Peyer's patch (tissue), 4 donors: ENCODE measurements at regions not wholly inside any gene's neighbourhood (a gene's known extent, or its start where the extent isn't known, plus 50 kb on each side); places are given as distances from the start of the nearest gene placed in this dataset.

Source experiments
- POLR2A ChIP-seq, 2 donors: fragments of 450-650 bp; IDR thresholded peaks; one replicate each; pipeline ENCODE4 v1.5.1; 2017; ENCODE audit warnings: antibody characterized with exemption in 2 of 2, mild to moderate bottlenecking in 2 of 2, moderate library complexity in 2 of 2
- TF ChIP-seq, protein P1 (sequence below), 6 experiments: fragments of 450-650 bp in 4 of 6; fragments of 200-600 bp in 2 of 6; sonication (generic) in 1 of 6; IDR thresholded peaks; one replicate each; pipeline ENCODE4 v1.5.1; 2017 to 2019; ENCODE audit warnings: antibody characterized with exemption in 6 of 6, mild to moderate bottlenecking in 3 of 6, moderate library complexity in 1 of 6

- TF ChIP-seq, protein P1, sequence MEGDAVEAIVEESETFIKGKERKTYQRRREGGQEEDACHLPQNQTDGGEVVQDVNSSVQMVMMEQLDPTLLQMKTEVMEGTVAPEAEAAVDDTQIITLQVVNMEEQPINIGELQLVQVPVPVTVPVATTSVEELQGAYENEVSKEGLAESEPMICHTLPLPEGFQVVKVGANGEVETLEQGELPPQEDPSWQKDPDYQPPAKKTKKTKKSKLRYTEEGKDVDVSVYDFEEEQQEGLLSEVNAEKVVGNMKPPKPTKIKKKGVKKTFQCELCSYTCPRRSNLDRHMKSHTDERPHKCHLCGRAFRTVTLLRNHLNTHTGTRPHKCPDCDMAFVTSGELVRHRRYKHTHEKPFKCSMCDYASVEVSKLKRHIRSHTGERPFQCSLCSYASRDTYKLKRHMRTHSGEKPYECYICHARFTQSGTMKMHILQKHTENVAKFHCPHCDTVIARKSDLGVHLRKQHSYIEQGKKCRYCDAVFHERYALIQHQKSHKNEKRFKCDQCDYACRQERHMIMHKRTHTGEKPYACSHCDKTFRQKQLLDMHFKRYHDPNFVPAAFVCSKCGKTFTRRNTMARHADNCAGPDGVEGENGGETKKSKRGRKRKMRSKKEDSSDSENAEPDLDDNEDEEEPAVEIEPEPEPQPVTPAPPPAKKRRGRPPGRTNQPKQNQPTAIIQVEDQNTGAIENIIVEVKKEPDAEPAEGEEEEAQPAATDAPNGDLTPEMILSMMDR (IDR thresholded peaks at IDR 0.05): no peak
- no peak for TF ChIP-seq POLR2A (IDR thresholded peaks at IDR 0.05)
Measured at GRCh38 chr19:29086182-29086581, 126.8 kb downstream of the UQCRFS1 start.
